ENCODE measurements at regions not wholly inside any gene's neighbourhood (a gene's known extent, or its start where the extent isn't known, plus 50 kb on each side); places are given as distances from the start of the nearest gene placed in this dataset.
A peak's percentile ranks its signal among the peaks of the same experiment; 100 is the strongest.

DNA sequence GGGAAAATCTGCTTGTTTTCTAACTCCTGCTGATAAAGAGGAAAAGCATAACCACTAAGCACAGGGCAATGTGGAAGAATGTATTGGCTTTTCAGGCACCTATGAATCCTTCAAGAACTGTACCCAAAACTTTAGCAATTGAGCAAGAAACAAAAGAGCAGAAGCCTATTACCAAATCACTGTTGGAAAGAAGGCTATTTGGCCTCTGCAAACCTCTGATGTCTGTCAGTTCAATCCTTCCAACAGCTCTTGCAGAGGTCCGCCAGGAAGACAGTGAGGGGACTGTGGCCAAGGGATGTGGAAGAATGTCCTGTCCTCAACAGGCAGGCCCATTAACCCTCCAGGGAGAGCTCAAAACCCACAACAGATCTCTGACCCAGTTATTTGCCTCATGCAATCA is 328.6 kb downstream of the ENC1 start:
- peak; percentile 23 to 54 for DNase-seq
- no peak for TF ChIP-seq POLR2A (IDR thresholded peaks at IDR 0.05)
- TF ChIP-seq, protein P1, sequence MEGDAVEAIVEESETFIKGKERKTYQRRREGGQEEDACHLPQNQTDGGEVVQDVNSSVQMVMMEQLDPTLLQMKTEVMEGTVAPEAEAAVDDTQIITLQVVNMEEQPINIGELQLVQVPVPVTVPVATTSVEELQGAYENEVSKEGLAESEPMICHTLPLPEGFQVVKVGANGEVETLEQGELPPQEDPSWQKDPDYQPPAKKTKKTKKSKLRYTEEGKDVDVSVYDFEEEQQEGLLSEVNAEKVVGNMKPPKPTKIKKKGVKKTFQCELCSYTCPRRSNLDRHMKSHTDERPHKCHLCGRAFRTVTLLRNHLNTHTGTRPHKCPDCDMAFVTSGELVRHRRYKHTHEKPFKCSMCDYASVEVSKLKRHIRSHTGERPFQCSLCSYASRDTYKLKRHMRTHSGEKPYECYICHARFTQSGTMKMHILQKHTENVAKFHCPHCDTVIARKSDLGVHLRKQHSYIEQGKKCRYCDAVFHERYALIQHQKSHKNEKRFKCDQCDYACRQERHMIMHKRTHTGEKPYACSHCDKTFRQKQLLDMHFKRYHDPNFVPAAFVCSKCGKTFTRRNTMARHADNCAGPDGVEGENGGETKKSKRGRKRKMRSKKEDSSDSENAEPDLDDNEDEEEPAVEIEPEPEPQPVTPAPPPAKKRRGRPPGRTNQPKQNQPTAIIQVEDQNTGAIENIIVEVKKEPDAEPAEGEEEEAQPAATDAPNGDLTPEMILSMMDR (IDR thresholded peaks at IDR 0.05), result no peak
- Histone ChIP-seq H3K4me1 (no peaks in the 10 kb centered on the region), H3K9me3 (no peaks in the 10 kb centered on the region), H3K4me3 (no peak overlapping the region), H3K36me3 (no peaks in the 10 kb centered on the region), H3K27me3 (no peaks in the 10 kb centered on the region), H3K27ac (no peak overlapping the region)
- intact Hi-C loops (cut with DNase I; ENCODE audit: low total_unique reads), result no loop called here

DNA sequence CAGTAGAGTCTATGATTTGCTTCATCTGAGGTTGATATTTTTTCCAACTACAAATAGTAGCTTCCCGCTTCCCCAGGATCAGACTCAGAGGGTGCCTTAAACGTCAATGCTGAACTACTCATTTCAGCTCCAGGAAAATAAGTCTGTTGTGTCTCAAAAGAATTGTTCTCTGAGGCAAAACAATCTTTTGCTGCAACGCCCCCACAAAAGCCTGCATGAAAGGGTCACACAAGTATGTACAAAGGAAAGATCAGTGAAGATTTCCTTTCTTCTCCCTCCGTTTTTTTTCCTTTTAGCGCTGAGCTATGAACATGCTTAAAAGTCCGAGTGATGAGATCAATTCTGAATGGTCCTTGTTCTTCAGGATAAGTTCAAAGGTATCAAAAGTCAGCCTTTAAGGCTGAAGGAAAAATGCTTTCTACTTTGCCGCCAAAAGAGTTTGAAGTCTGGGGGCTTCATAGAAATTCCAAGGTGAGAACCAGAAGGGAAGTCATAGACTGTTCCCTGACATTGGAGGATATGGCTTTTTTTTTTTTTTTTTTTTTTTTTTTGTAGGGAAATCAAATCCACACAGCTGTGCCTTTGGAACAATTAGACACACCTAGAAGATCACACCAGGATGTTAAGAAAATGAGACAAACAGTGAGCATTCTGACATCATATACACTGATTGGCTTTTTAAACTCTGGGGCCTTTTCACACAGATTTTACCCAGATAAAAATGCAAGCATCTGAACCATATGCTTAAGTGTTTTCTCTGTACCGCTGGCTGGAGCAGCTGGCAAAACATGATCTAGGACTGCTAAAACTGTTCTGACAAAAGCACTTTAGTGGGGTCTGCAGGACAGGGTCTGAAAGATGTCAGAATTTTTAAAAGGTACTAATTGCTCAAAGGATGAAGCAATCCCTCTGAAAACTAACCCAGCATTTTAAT is 329.3 kb downstream of the ENC1 start:
- intact Hi-C loops (cut with DNase I; ENCODE audit: low total_unique reads), result no loop called here
- H3K4me1 ChIP-seq, result no peaks in the 10 kb centered on the region
- H3K27me3 ChIP-seq, result no peaks in the 10 kb centered on the region
- DNase-seq, result no peak
- no peaks in the 10 kb centered on the region for H3K9me3 ChIP-seq
- H3K36me3 ChIP-seq, result no peaks in the 10 kb centered on the region
- TF ChIP-seq, protein P1 (IDR thresholded peaks at IDR 0.05), result no peak
- no peak for TF ChIP-seq POLR2A (IDR thresholded peaks at IDR 0.05)
- H3K4me3 ChIP-seq, result no peak overlapping the region
- H3K27ac ChIP-seq, result no peak overlapping the region

DNA sequence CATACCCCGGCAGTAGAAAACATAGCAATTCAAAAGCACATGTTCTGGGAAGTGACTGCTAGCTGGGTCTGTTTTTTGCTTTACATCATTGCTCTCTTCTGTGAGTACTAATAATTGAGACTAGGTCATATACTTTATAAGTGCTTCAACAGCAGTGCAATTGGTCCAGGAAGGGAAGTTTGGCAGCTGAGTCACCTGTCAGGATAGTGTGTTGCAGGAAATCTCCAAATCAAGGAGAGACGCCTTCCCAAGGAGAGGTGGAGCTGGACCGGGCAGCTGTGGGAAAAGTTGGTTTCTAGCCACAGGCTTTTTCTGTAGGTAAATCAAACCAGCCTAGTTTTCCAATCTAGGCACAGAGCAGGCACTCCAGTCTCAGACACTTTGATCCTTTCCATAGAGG is 330.1 kb downstream of the ENC1 start:
- no peak overlapping the region for H3K4me3 ChIP-seq

GRCh38 chr5:74309050-74309449 is 331.5 kb downstream of the ENC1 start:
- Histone ChIP-seq H3K27ac (no peak overlapping the region), H3K9me3 (no peaks in the 10 kb centered on the region), H3K36me3 (no peaks in the 10 kb centered on the region), H3K27me3 (no peaks in the 10 kb centered on the region), H3K4me1 (no peaks in the 10 kb centered on the region), H3K4me3 (no peak overlapping the region)
- DNase-seq, result no peak
- no peak for TF ChIP-seq POLR2A (IDR thresholded peaks at IDR 0.05)
- TF ChIP-seq, protein P1 (IDR thresholded peaks at IDR 0.05), result no peak
- intact Hi-C loops (cut with DNase I; ENCODE audit: low total_unique reads), result no loop called here

More for the DNA sequence above, 330.1 kb downstream of the ENC1 start:
- no peak for TF ChIP-seq POLR2A (IDR thresholded peaks at IDR 0.05)
- TF ChIP-seq, protein P1 (IDR thresholded peaks at IDR 0.05), result no peak
- Histone ChIP-seq H3K27ac (no peak overlapping the region), H3K9me3 (no peaks in the 10 kb centered on the region), H3K27me3 (no peaks in the 10 kb centered on the region), H3K4me1 (no peaks in the 10 kb centered on the region), H3K36me3 (no peaks in the 10 kb centered on the region)
- DNase-seq, result no peak
- intact Hi-C loops (cut with DNase I; ENCODE audit: low total_unique reads), result no loop called here

- H3K4me3 ChIP-seq, result no peak overlapping the region
- DNase-seq, result no peak
- no peaks in the 10 kb centered on the region for H3K4me1 ChIP-seq
- intact Hi-C loops (cut with DNase I; ENCODE audit: low total_unique reads), result no loop called here
- no peaks in the 10 kb centered on the region for H3K9me3 ChIP-seq
- no peaks in the 10 kb centered on the region for H3K27me3 ChIP-seq
- H3K36me3 ChIP-seq, result no peaks in the 10 kb centered on the region
- no peak overlapping the region for H3K27ac ChIP-seq
- TF ChIP-seq, protein P1 (IDR thresholded peaks at IDR 0.05), result no peak
- TF ChIP-seq POLR2A (IDR thresholded peaks at IDR 0.05), result no peak
These were observed 333.7 kb downstream of the ENC1 start for GRCh38 chr5:74306845-74307244.

Measured in uterus (tissue), 3 donors.